Activated CD8-positive, alpha-beta memory T cell treated with anti-CD3 and anti-CD28 coated beads, Interleukin-2, amount 50 U/mL, for 4 hours (primary cell): ENCODE measurements at regions not wholly inside any gene's neighbourhood (a gene's known extent, or its start where the extent isn't known, plus 50 kb on each side); places are given as distances from the start of the nearest gene placed in this dataset.
"Not testable (repeated sequence)": the region's sequence is repeated elsewhere in the genome, so short reads cannot be mapped to it uniquely, and the experiment has no call there.

Source experiments
- DNase-seq: peaks from one replicate; pipeline ENCODE4 v3.0.0-alpha.2; 2020

GRCh38 chr12:107607464-107608392 is 77.9 kb upstream of the PWP1 start:
- DNase-seq: peak; percentile 84

DNA sequence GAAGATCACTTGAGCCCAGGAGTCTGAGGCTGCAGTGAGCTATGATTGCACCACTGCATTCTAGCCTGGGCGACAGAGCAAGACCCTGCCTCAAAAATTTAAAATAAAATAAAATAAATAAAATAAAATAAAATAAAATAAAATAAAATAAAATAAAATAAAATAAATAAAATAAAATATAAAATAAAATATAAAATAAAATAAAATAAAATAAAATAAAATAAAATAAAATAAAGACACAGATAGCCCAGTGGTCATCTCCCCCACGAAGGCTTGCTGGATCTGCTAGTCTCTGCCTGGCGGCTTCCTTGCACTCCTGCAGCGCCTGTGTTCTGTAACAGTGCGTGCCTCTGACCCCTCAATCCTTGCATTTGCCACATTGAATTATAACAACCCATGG is 76.8 kb upstream of the PWP1 start:
- not testable (repeated sequence) for DNase-seq

GRCh38 chr12:107610021-107610859 is 75.4 kb upstream of the PWP1 start:
- no peak for DNase-seq

GRCh38 chr12:107612508-107612907 is 73.1 kb upstream of the PWP1 start:
- DNase-seq: no peak

GRCh38 chr12:107616941-107617340 is 68.7 kb upstream of the PWP1 start:
- DNase-seq: no peak

- DNase-seq: no peak
Measured at GRCh38 chr12:107618106-107618505, 67.5 kb upstream of the PWP1 start.

DNA sequence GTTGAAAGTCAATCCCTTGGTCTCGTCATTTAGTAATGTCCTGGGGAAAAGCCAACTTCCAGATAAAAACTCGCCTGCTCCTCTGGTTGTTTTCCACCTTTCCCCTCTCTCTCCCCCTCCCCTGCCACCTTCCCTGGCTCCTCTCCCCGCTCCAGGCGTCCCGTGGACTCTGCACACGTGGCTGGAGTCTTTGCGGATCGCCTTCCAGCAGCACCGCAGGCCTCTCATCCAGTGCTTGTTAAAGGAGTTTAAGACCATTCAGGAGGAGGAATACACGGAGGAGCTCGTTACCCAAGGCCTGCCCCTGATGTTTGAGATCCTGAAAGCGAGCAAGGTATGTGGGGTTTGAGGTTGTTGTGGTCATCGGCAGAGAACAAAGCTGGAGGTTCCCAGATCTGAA is 65.8 kb upstream of the PWP1 start:
- DNase-seq: no peak

GRCh38 chr12:107622001-107622400 is 63.6 kb upstream of the PWP1 start:
- DNase-seq: no peak

DNA sequence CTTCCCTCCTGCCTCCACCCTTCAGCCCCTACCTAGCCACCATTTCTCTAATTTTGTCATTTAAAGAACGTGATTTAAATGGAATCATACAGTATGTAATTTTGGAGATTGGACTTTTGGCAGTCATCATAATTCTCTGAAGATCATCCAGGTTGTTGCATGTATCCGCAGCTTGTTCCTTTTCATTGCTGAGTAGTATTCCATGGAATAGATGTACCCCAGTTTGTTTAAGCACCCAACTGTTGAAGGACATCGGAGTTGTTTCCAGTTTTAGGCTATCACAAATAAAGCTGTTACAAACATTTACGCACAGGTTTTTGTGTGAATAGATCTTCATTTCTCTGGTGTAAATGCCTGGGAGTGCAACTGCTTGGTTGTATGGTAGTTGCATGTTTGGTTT is 61.1 kb upstream of the PWP1 start:
- DNase-seq: no peak

DNA sequence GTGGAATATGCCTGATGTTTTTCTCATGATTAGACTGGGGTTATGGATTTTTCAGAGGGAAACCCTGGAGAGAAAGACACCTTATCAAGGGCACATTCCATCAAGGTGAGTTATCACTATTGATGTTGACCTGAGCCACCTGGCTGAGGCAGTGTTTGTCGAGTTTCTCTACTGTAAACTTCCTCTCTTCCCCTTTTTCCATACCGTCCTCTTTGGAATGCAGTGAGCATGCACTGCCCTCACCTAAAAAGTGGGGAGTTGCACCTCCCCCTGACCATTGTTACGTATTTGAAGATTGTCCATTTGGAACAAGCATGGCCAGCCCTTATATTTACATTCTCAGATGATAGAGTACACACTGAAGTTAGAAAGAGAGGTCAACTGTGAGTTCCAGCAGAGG is 53.9 kb upstream of the PWP1 start:
- no peak for DNase-seq

DNA sequence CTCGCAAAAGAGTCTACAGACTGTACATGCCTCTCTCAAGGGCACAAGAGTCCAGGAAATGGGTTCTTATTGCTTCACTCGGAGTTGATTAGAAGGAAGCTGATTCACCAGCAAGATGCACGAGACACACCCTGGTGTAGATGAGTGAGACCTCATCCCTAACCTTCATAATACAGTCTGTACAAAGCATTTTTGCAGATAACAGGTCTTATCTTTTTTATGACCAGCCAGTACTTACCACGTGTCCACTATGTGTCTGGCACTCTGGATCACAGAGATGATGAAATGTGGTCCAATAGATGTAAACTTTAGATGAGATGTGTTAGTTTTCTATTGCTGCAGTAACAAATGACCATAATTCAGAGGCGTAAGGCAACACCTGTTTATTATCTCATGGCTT is 53.4 kb upstream of the PWP1 start:
- DNase-seq: no peak

DNA sequence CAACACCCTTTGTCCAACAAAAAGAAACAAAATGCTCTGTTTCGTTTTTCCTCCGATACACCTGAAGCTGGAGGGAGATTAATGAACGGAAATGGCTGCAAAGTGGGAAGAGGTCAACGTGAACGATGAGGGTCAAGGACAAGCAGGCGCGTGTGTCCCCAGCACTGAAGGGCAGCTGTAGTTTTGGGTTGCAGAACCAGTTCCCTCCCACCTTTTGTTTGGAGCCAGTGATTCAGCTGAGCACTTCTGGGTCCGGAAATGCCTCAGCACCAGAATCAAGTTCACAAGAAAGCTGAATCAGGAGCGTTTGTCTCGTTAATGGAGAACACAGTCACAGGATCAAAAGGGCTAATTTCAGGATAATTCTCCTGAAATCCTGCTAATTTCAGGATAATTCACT is 51.1 kb upstream of the PWP1 start:
- no peak for DNase-seq

DNA sequence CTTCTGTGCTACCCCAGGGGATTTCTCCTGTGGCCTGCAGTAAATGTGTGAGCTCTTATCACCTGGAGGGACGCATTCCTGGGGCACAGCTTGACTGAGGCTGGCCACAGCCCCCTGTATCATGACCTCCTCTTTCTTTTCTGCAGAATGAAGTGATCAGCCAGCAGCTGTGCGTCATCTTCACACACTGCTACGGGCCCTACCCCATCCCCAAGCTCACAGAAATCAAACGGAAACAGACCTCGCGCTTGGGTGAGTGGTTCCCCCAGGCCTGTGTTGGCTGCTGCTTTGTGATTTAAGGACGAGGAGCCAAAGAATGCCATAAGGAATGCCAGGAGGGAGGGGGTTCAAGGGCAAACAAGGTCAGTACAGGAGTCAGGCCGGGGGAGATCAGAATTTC is 50.5 kb upstream of the PWP1 start:
- DNase-seq: no peak
